ENCODE measurements at regions not wholly inside any gene's neighbourhood (a gene's known extent, or its start where the extent isn't known, plus 50 kb on each side); places are given as distances from the start of the nearest gene placed in this dataset.

DNA sequence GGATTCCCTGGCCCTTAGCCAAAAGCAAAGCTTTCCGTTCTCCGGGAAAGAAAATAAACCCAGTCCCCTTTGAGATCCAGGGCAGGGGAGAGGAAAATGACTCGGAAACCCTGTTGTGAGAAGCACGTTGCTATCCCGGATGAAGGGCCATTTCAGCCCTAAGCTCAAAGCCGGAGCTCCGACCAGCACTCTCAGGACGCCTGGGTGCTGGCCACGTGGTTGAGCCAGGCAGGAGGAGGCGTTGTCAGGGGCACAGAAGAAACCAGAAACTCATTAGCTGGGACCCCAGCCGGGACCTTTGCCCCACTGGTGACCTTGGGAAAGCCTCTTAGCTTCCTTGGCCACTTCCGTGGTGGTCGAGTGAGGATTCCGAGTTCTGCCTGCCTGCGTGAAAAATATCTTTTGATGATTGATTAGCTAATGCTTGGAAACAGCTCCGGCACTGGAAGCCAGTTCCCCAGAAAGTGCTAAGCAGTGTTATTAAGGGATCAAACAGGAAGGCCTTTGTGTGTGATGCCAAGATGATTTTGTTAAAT is 57.6 kb upstream of the FZD10 start:
- no peak for DNase-seq

DNA sequence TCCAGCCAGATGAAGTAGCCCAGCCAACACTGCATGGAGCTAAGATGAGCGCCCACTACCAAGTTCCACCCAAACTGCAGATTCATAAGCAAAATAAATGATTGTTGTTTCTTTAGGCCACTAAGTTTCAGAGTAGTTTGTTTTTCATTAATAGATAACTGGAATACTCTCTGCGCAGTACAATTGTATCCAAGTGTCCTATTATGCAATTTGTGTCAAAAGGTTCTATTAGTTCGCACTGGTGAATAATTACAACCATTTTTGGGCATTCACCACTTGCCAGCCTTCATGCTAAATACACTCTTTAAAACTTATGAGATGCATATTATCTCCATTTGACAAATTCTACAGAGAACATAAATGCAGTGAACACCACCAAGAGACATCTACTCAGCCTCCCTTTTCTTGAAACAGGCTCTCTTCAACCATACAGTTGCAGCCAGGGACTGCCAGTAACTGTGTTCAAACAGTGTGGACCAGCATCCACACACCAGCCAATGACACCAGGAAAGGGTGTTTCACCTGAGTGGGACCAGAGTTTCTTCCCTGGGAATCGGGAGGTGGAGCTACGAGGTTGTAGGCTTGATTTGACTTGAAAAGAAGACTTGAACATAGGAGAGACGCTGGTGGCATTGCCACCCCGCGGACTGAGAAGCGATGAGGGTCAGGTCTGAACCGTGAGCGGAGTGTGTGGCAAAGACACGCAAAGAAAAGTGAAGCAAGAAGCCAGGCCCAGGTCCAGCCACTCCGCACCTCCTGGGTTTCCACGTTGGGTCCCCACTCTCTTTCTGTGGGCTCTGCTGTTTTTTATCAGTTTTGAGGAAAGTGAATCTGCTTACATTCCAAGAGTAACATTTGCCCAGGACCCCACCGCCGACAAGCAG is 53.0 kb upstream of the FZD10 start:
- no peak for DNase-seq

- DNase-seq, result no peak
Observed at GRCh38 chr12:130110914-130111313, 51.4 kb upstream of the FZD10 start.

DNA sequence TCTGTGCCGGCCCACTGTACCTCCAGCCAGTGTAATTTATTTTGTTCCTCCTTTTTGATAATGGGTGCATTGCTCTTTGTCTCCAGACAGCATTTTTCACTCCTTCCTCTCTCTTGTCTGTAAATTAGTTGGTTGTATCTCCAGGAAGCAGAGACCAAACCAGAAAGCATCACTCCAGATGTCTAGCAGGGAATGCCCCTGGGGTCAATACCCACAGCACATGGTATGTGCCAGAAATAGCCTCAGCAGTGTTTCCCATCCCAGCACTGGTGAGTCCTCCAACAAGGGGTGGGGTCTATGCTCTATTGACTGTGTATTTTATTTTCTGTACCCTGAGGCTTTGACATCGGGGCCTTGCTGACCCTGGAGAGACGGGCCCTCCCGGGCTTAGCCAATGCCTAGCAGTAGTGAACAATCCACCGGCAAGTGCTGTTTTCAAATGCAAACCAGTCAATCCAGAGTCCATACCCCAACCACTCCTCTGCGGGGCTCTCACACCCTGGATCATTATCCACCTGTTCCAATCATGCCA is 50.2 kb upstream of the FZD10 start:
- no peak for DNase-seq

Data from activated CD8-positive, alpha-beta memory T cell treated with anti-CD3 and anti-CD28 coated beads, Interleukin-2, amount 50 U/mL, for 4 hours (primary cell).